HepG2 (cell line): ENCODE measurements at regions not wholly inside any gene's neighbourhood (a gene's known extent, or its start where the extent isn't known, plus 50 kb on each side); places are given as distances from the start of the nearest gene placed in this dataset.
A peak's percentile ranks its signal among the peaks of the same experiment; 100 is the strongest.

Source experiments
- ATAC-seq: fragments of 200-7000 bp; cut with Tn5 transposase; 3 replicates; pipeline ENCODE4 v1.9.1; 2020; ENCODE audit warnings: mild to moderate bottlenecking, moderate library complexity
- BruUV-seq: library from RNA; stranded (reverse); fragments of 400-500 nt; replicated peaks from 2 replicates; lab custom pipeline; 2021; lab: Mats Ljungman, UMichigan
- CTCF ChIA-PET: fragments of 300-600 bp; formaldehyde crosslinking; extraction: SDS; loops from one replicate; lab custom pipeline; 2021; ENCODE audit warnings: low total read pairs, inconsistent platforms, low intra/inter-chr PET ratio; lab: Yijun Ruan, JAX
- POLR2A ChIA-PET: fragments of 350-600 bp; sonication (Branson Sonifier 250); formaldehyde crosslinking; loops from one replicate; lab custom pipeline; 2020; ENCODE audit warnings: antibody characterized with exemption, inconsistent platforms; lab: Yijun Ruan, JAX
- DNase-seq: peaks from one replicate; pipeline ENCODE4 v3.0.0-alpha.2; 2015; ENCODE audit warnings: low spot score
- FAIRE-seq: peaks from 3 replicates; lab custom pipeline; 2011; peaks lifted over from hg19 to GRCh38; lab: Jason Lieb, UNC
- H2AFZ ChIP-seq: one replicate; pipeline ENCODE4 v1.6.1; 2011; ENCODE audit warnings: low read length, inconsistent platforms
- H3K27ac ChIP-seq: fragments of 300-600 bp; 3 replicates; pipeline ENCODE4 v1.8.0; 2011; ENCODE audit warnings: mixed run types, mild to moderate bottlenecking, mixed read lengths, low read length, inconsistent platforms; ENCODE audit not compliant: insufficient read depth; ENCODE audit errors: extremely low read length
- H3K27me3 ChIP-seq, 2 experiments: fragments of 200-600 bp in 1 of 2; 2 replicates in 1 of 2; 3 replicates in 1 of 2; pipeline versions ENCODE4 v1.6.0 to v1.8.0; 2011; ENCODE audit warnings: low read length in 2 of 2, mild to moderate bottlenecking in 2 of 2, moderate library complexity in 2 of 2, inconsistent platforms in 1 of 2; ENCODE audit not compliant: insufficient read depth in 2 of 2, control insufficient read depth in 1 of 2
- H3K36me3 ChIP-seq, 2 experiments: fragments of 200-600 bp in 1 of 2; replicated peaks in 1 of 2; 2 replicates in 1 of 2; 3 replicates in 1 of 2; pipeline versions ENCODE4 v1.5.1 to v1.8.0; 2011; ENCODE audit warnings: low read length in 2 of 2, inconsistent platforms in 1 of 2; ENCODE audit not compliant: insufficient read depth in 2 of 2, control insufficient read depth in 1 of 2
- H3K4me1 ChIP-seq: 2 replicates; pipeline ENCODE4 v1.5.1; 2012; ENCODE audit warnings: low read length, inconsistent platforms; ENCODE audit not compliant: insufficient read depth
- H3K4me2 ChIP-seq: 2 replicates; pipeline ENCODE4 v1.6.0; 2011; ENCODE audit warnings: low read depth, low read length, inconsistent platforms
- H3K4me3 ChIP-seq, 3 experiments: fragments of 200-600 bp in 1 of 3; sonication (generic), shearing (Covaris generic) in 1 of 3; replicated peaks in 1 of 3; 2 replicates each; pipeline ENCODE4 v1.5.1; 2011 to 2016; ENCODE audit warnings: low read length in 3 of 3, inconsistent platforms in 2 of 3, low read depth in 2 of 3, mild to moderate bottlenecking in 2 of 3, control low read depth in 1 of 3, mixed read lengths in 1 of 3; ENCODE audit not compliant: insufficient read depth in 1 of 3
- H3K79me2 ChIP-seq: one replicate; pipeline ENCODE4 v1.6.1; 2011; ENCODE audit warnings: low read length, inconsistent platforms; ENCODE audit not compliant: insufficient read depth
- H3K9ac ChIP-seq: 2 replicates; pipeline ENCODE4 v1.6.0; 2011; ENCODE audit warnings: mild to moderate bottlenecking, low read depth, low read length, inconsistent platforms; ENCODE audit not compliant: insufficient read depth
- H3K9me3 ChIP-seq: 2 replicates; pipeline ENCODE4 v1.5.1; 2012; ENCODE audit warnings: mild to moderate bottlenecking, low read length
- H4K20me1 ChIP-seq: 2 replicates; pipeline ENCODE4 v1.6.0; 2011; ENCODE audit warnings: inconsistent platforms, mild to moderate bottlenecking, low read length, moderate library complexity; ENCODE audit not compliant: insufficient read depth
- ARHGAP35 ChIP-seq: sonication (generic); formaldehyde crosslinking; IDR thresholded peaks from 2 replicates; pipeline ENCODE4 v1.9.0; 2022; ENCODE audit warnings: mild to moderate bottlenecking, inconsistent platforms, moderate library complexity, missing genetic modification reagents, borderline replicate concordance
- ATF7-NPFF ChIP-seq: sonication (generic); formaldehyde crosslinking; IDR thresholded peaks from 2 replicates; pipeline ENCODE4 v1.8.1; 2023; ENCODE audit warnings: mild to moderate bottlenecking, low read depth, missing genetic modification reagents, moderate library complexity
- HOXA5 ChIP-seq: sonication (generic); formaldehyde crosslinking; IDR thresholded peaks from 2 replicates; pipeline ENCODE4 v1.4.0; 2020; ENCODE audit warnings: missing genetic modification reagents
- JUN ChIP-seq: sonication (generic); formaldehyde crosslinking; IDR thresholded peaks from 2 replicates; pipeline ENCODE4 v1.4.0; 2020; ENCODE audit warnings: mild to moderate bottlenecking, missing genetic modification reagents
- POLR2AphosphoS2 ChIP-seq: IDR thresholded peaks from 2 replicates; pipeline ENCODE4 v1.6.1; 2011; ENCODE audit warnings: low read depth, low read length, improper control_type of control experiment
- SIX1 ChIP-seq: sonication (generic); formaldehyde crosslinking; IDR thresholded peaks from 2 replicates; pipeline ENCODE4 v1.4.0; 2020; ENCODE audit warnings: missing genetic modification reagents, borderline replicate concordance
- SMAD1 ChIP-seq: sonication (generic); formaldehyde crosslinking; IDR thresholded peaks from 2 replicates; pipeline ENCODE4 v1.4.0; 2020; ENCODE audit warnings: missing genetic modification reagents, low read depth, mild to moderate bottlenecking, borderline replicate concordance
- ZNF136 ChIP-seq: sonication (generic); formaldehyde crosslinking; IDR thresholded peaks from 2 replicates; pipeline ENCODE4 v1.8.1; 2022; ENCODE audit warnings: low read depth, mild to moderate bottlenecking, moderate library complexity, missing genetic modification reagents
- ZNF496 ChIP-seq: sonication (generic); formaldehyde crosslinking; IDR thresholded peaks from 2 replicates; pipeline ENCODE4 v1.8.1; 2023; ENCODE audit warnings: mild to moderate bottlenecking, moderate library complexity, missing genetic modification reagents; ENCODE audit not compliant: insufficient replicate concordance
- WGBS: methylation state at CpG from one replicate; pipeline ENCODE4 v1.1.6; 2017; ENCODE audit warnings: low lambda C conversion rate; 5-methylcytosine and 5-hydroxymethylcytosine counted together
- in situ Hi-C: cut with HindIII; loops from 2 replicates; pipeline ENCODE4 v1.10.0; 2017; ENCODE audit warnings: low pct_unique_long_range_greater_than_20kb; ENCODE audit not compliant: extremely low pct_ligation_motif_present
- intact Hi-C: fragments of 100-400 bp; cut with micrococcal nuclease; formaldehyde crosslinking; loops from one replicate; pipeline ENCODE4 v1.10.0; 2022; ENCODE audit not compliant: unreplicated experiment
- TF ChIP-seq, protein P1 (sequence below): sonication (generic); formaldehyde crosslinking; IDR thresholded peaks from 2 replicates; pipeline ENCODE4 v1.4.0; 2020; ENCODE audit warnings: missing genetic modification reagents
- TF ChIP-seq, protein P2 (sequence below): sonication (generic); formaldehyde crosslinking; IDR thresholded peaks from 2 replicates; pipeline ENCODE4 v1.8.1; 2023; ENCODE audit warnings: mild to moderate bottlenecking, missing genetic modification reagents
- TF ChIP-seq, protein P3 (sequence below): sonication (generic); formaldehyde crosslinking; conservative IDR thresholded peaks from 2 replicates; pipeline ENCODE4 v1.4.0; 2020; ENCODE audit warnings: missing genetic modification reagents
- TF ChIP-seq, protein P4 (sequence below): sonication (generic); formaldehyde crosslinking; IDR thresholded peaks from 2 replicates; pipeline ENCODE4 v1.8.0; 2022; ENCODE audit warnings: missing genetic modification reagents, mild to moderate bottlenecking, inconsistent platforms, borderline replicate concordance

DNA sequence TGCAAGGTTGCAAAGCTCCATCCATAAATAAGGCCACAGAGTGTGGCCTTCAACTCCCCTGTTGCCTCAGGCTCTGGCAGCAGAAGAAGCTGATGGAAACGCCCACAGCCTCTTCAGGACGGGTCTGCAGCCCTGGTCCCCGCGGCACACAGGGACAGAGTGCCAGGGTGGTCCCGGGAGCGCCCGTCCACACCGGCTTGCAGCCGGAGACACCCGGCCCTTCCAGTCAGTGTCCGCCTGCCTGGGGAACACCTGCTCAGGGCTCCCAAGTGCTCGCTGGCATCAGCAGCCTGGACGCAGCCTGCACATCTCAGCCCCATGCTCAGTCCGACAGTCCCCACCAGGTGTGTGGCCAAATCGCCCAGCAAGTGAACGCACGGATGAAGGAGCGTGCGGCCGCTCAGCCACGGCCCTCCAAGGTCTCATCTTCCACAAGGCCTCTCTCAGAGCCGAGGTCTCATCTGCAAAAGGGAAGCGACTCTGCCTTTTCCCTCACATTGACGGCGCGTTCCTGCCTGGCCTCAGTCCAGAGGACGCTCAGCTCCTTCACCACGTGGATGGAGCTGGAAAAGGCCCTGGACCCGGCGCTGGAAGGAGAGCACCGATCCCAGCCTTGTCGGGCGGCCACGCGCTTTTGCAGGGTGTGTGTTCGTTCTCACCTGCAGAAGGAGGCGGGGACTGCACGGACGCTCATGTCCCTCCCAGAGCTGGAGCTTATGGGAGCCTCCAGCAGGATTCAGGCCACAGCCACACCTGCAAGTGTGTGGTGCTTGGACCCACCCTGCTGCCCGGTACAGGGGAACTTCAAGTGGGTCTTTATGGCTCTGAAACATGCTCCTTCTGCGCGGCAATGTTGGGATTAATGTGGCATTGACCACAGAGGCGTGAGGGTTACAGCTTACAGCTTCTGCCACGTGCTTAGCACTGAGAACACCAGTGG, 180.4 kb downstream of the DLL1 start:
- Histone ChIP-seq H3K79me2 (no peaks in the 10 kb centered on the region), H3K4me1 (no peaks in the 10 kb centered on the region), H3K9ac (no peak overlapping the region), H3K9me3 (no peaks in the 10 kb centered on the region), H4K20me1 (no peaks in the 10 kb centered on the region; the same call in 1 of the 2 replicates), H3K27me3 (peaks cover 15 to 74% of the 10 kb centered on the region in 2 experiments; a peak in 4 of 5 replicates), H3K4me2 (no peak overlapping the region), H3K4me3 (no peak overlapping the region), H2AFZ (no peak overlapping the region), H3K36me3 (no peaks in the 10 kb centered on the region), H3K27ac (no peak overlapping the region)
- in situ Hi-C loops (no loop called here), intact Hi-C loops (no loop called here)
- WGBS, result 36% methylated on average over 17 of the region's 44 CpGs
- ATAC-seq (peak; percentile 23; the same call in 2 of the 3 replicates), FAIRE-seq (no peak), DNase-seq (no peak)
- no TSS peak for BruUV-seq
- ChIA-PET POLR2A (no interaction called here), CTCF (no interaction called here)
- TF ChIP-seq, protein P1, sequence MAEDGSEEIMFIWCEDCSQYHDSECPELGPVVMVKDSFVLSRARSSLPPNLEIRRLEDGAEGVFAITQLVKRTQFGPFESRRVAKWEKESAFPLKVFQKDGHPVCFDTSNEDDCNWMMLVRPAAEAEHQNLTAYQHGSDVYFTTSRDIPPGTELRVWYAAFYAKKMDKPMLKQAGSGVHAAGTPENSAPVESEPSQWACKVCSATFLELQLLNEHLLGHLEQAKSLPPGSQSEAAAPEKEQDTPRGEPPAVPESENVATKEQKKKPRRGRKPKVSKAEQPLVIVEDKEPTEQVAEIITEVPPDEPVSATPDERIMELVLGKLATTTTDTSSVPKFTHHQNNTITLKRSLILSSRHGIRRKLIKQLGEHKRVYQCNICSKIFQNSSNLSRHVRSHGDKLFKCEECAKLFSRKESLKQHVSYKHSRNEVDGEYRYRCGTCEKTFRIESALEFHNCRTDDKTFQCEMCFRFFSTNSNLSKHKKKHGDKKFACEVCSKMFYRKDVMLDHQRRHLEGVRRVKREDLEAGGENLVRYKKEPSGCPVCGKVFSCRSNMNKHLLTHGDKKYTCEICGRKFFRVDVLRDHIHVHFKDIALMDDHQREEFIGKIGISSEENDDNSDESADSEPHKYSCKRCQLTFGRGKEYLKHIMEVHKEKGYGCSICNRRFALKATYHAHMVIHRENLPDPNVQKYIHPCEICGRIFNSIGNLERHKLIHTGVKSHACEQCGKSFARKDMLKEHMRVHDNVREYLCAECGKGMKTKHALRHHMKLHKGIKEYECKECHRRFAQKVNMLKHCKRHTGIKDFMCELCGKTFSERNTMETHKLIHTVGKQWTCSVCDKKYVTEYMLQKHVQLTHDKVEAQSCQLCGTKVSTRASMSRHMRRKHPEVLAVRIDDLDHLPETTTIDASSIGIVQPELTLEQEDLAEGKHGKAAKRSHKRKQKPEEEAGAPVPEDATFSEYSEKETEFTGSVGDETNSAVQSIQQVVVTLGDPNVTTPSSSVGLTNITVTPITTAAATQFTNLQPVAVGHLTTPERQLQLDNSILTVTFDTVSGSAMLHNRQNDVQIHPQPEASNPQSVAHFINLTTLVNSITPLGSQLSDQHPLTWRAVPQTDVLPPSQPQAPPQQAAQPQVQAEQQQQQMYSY (CRISPR knock-in tag), result no peak
- TF ChIP-seq, protein P2, sequence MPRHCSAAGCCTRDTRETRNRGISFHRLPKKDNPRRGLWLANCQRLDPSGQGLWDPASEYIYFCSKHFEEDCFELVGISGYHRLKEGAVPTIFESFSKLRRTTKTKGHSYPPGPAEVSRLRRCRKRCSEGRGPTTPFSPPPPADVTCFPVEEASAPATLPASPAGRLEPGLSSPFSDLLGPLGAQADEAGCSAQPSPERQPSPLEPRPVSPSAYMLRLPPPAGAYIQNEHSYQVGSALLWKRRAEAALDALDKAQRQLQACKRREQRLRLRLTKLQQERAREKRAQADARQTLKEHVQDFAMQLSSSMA (CRISPR knock-in tag), result no peak
- no peak for TF ChIP-seq SIX1 (CRISPR knock-in tag)
- TF ChIP-seq ZNF136 (CRISPR knock-in tag), result no peak
- TF ChIP-seq, protein P3, sequence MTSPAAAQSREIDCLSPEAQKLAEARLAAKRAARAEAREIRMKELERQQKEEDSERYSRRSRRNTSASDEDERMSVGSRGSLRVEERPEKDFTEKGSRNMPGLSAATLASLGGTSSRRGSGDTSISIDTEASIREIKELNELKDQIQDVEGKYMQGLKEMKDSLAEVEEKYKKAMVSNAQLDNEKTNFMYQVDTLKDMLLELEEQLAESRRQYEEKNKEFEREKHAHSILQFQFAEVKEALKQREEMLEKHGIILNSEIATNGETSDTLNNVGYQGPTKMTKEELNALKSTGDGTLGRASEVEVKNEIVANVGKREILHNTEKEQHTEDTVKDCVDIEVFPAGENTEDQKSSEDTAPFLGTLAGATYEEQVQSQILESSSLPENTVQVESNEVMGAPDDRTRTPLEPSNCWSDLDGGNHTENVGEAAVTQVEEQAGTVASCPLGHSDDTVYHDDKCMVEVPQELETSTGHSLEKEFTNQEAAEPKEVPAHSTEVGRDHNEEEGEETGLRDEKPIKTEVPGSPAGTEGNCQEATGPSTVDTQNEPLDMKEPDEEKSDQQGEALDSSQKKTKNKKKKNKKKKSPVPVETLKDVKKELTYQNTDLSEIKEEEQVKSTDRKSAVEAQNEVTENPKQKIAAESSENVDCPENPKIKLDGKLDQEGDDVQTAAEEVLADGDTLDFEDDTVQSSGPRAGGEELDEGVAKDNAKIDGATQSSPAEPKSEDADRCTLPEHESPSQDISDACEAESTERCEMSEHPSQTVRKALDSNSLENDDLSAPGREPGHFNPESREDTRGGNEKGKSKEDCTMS (CRISPR knock-in tag), result no peak
- no peak for TF ChIP-seq HOXA5 (CRISPR knock-in tag)
- no peak for TF ChIP-seq ATF7-NPFF (CRISPR knock-in tag)
- TF ChIP-seq, protein P4, sequence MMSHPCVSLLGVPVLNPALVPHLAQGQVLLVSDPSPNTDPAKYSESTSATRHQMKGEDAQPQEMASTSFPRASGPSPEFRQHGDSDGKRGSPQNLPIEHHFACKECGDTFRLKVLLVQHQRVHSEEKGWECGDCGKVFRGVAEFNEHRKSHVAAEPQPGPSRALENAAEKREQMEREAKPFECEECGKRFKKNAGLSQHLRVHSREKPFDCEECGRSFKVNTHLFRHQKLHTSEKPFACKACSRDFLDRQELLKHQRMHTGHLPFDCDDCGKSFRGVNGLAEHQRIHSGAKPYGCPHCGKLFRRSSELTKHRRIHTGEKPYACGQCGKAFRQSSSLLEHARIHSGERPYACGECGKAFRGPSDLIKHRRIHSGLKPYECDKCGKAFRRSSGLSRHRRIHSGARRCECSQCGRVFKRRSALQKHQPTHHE (CRISPR knock-in tag), result no peak
- TF ChIP-seq ARHGAP35, result no peak
- TF ChIP-seq POLR2AphosphoS2, result no peak
- TF ChIP-seq ZNF496 (CRISPR knock-in tag), result no peak
- TF ChIP-seq JUN (CRISPR knock-in tag), result no peak
- no peak for TF ChIP-seq SMAD1 (CRISPR knock-in tag)
